A549 (cell line): ENCODE measurements at regions not wholly inside any gene's neighbourhood (a gene's known extent, or its start where the extent isn't known, plus 50 kb on each side); places are given as distances from the start of the nearest gene placed in this dataset.

Experiments
- ATAC-seq, 2 experiments: fragments of 200-7000 bp in 1 of 2; fragments of >200 bp in 1 of 2; cut with Nextera tagmentation in 1 of 2; cut with Tn5 transposase in 1 of 2; 3 replicates each; pipeline versions ENCODE4 v1.8.0 to v1.9.1; 2018 to 2020; ENCODE audit warnings: mild to moderate bottlenecking in 1 of 2, moderate library complexity in 1 of 2
- CTCF ChIA-PET: fragments of 300-600 bp; sonication (Branson Sonifier 250); formaldehyde crosslinking; extraction: SDS; loops from one replicate; lab custom pipeline; 2021; ENCODE audit warnings: antibody characterized with exemption, inconsistent platforms; lab: Yijun Ruan, JAX
- POLR2A ChIA-PET: fragments of 350-600 bp; formaldehyde crosslinking; extraction: SDS; loops from one replicate; lab custom pipeline; 2021; ENCODE audit warnings: antibody characterized with exemption, inconsistent platforms; lab: Yijun Ruan, JAX
- DNase-seq, 2 experiments: peaks; one replicate each; pipeline versions ENCODE4 v3.0.0 to v3.0.0-alpha.2; 2011 to 2016; ENCODE audit warnings: low read depth in 1 of 2, low spot score in 1 of 2
- FAIRE-seq: peaks from 2 replicates; lab custom pipeline; 2011; peaks lifted over from hg19 to GRCh38; lab: Jason Lieb, UNC
- H3K27ac ChIP-seq, 2 experiments: fragments of >200 bp; sonication (Bioruptor Twin); formaldehyde crosslinking; 3 replicates each; pipeline ENCODE4 v1.5.1; 2016 to 2017
- H3K4me1 ChIP-seq: fragments of >200 bp; sonication (Bioruptor Twin); formaldehyde crosslinking; 3 replicates; pipeline ENCODE4 v1.6.1; 2016
- H3K4me2 ChIP-seq: fragments of >200 bp; sonication (Bioruptor Twin); formaldehyde crosslinking; 3 replicates; pipeline ENCODE4 v1.6.1; 2016
- H3K4me3 ChIP-seq: fragments of >200 bp; sonication (Bioruptor Twin); formaldehyde crosslinking; 3 replicates; pipeline ENCODE4 v1.5.1; 2016
- H3K9me3 ChIP-seq: fragments of >200 bp; sonication (Bioruptor Twin); formaldehyde crosslinking; 3 replicates; pipeline ENCODE4 v1.6.1; 2016
- ATOH8 ChIP-seq: fragments of 250-450 bp; sonication (Bioruptor Pico); IDR thresholded peaks from 2 replicates; pipeline ENCODE4 v1.5.0; 2020; ENCODE audit warnings: low read depth, mild to moderate bottlenecking, moderate library complexity
- CEBPB ChIP-seq, 2 experiments: fragments of >200 bp in 1 of 2; sonication (Bioruptor Twin) in 1 of 2; formaldehyde crosslinking in 1 of 2; IDR thresholded peaks; 2 replicates each; pipeline ENCODE4 v1.6.1; 2012 to 2016
- CHD2 ChIP-seq: fragments of 150-350 bp; IDR thresholded peaks from 2 replicates; pipeline ENCODE4 v1.6.1; 2014; ENCODE audit warnings: low read length; ENCODE audit not compliant: partially characterized antibody
- CTCF ChIP-seq: fragments of >200 bp; sonication (Bioruptor Twin); formaldehyde crosslinking; IDR thresholded peaks from 3 replicates; pipeline ENCODE4 v1.5.1; 2016
- EHMT2 ChIP-seq: fragments of 200-600 bp; sonication (generic); IDR thresholded peaks from 2 replicates; pipeline ENCODE4 v1.6.1; 2016; ENCODE audit warnings: antibody characterized with exemption, low read depth, mild to moderate bottlenecking, moderate library complexity
- ESRRA ChIP-seq: fragments of 150-350 bp; IDR thresholded peaks from 2 replicates; pipeline ENCODE4 v1.6.1; 2014; ENCODE audit warnings: mild to moderate bottlenecking, low read length, borderline replicate concordance
- FOSB ChIP-seq: fragments of 250-450 bp; sonication (Bioruptor Pico); IDR thresholded peaks from 2 replicates; pipeline ENCODE4 v1.5.0; 2020; ENCODE audit warnings: mild to moderate bottlenecking, moderate library complexity
- FOSL2 ChIP-seq, 2 experiments: fragments of 450-650 bp in 1 of 2; fragments of >200 bp in 1 of 2; sonication (Bioruptor Twin) in 1 of 2; formaldehyde crosslinking; IDR thresholded peaks; 2 replicates each; pipeline versions ENCODE4 v1.5.0 to v1.6.1; 2016 to 2020; ENCODE audit warnings: mild to moderate bottlenecking in 1 of 2, moderate library complexity in 1 of 2
- HES2 ChIP-seq: fragments of >200 bp; sonication (Bioruptor Twin); formaldehyde crosslinking; IDR thresholded peaks from 2 replicates; pipeline ENCODE4 v1.6.1; 2016
- HMGXB4 ChIP-seq: fragments of 250-450 bp; sonication (Bioruptor Pico); IDR thresholded peaks from 2 replicates; pipeline ENCODE4 v1.5.0; 2021; ENCODE audit warnings: mild to moderate bottlenecking, moderate library complexity, borderline replicate concordance
- HOXA7 ChIP-seq: fragments of 250-450 bp; sonication (Bioruptor Pico); IDR thresholded peaks from 2 replicates; pipeline ENCODE4 v1.5.0; 2020; ENCODE audit warnings: mild to moderate bottlenecking, moderate library complexity
- HOXB13 ChIP-seq: fragments of 250-450 bp; sonication (Bioruptor Pico); IDR thresholded peaks from 2 replicates; pipeline ENCODE4 v1.5.0; 2020; ENCODE audit warnings: low read depth, mild to moderate bottlenecking, moderate library complexity
- JUNB ChIP-seq: fragments of >200 bp; sonication (Bioruptor Twin); formaldehyde crosslinking; IDR thresholded peaks from 2 replicates; pipeline ENCODE4 v1.6.1; 2016
- MAFK ChIP-seq: fragments of 450-650 bp; IDR thresholded peaks from 2 replicates; pipeline ENCODE4 v1.6.1; 2014; ENCODE audit not compliant: partially characterized antibody
- MAZ ChIP-seq: fragments of 150-350 bp; IDR thresholded peaks from 2 replicates; pipeline ENCODE4 v1.6.1; 2014; ENCODE audit warnings: antibody characterized with exemption, low read depth, low read length, borderline replicate concordance
- NPAS2 ChIP-seq: fragments of 250-450 bp; sonication (Bioruptor Pico); IDR thresholded peaks from 2 replicates; pipeline ENCODE4 v1.8.0; 2022; ENCODE audit warnings: mild to moderate bottlenecking, moderate library complexity, borderline replicate concordance
- NR3C1 ChIP-seq: fragments of >200 bp; sonication (Bioruptor Twin); formaldehyde crosslinking; IDR thresholded peaks from 3 replicates; pipeline ENCODE4 v1.6.1; 2017
- PHF8 ChIP-seq: fragments of 200-600 bp; sonication (generic); IDR thresholded peaks from 2 replicates; pipeline ENCODE4 v1.6.1; 2016; ENCODE audit warnings: low read depth, mild to moderate bottlenecking, antibody characterized with exemption, moderate library complexity, borderline replicate concordance
- RAD21 ChIP-seq, 2 experiments: fragments of >200 bp in 1 of 2; sonication (Bioruptor Twin) in 1 of 2; formaldehyde crosslinking in 1 of 2; IDR thresholded peaks in 1 of 2; conservative IDR thresholded peaks in 1 of 2; 2 replicates in 1 of 2; 3 replicates in 1 of 2; pipeline ENCODE4 v1.6.1; 2012 to 2018; ENCODE audit warnings: inconsistent platforms in 1 of 2
- RARB ChIP-seq: fragments of 250-450 bp; sonication (Bioruptor Pico); IDR thresholded peaks from 2 replicates; pipeline ENCODE4 v1.8.0; 2021; ENCODE audit warnings: mild to moderate bottlenecking, moderate library complexity
- RCOR1 ChIP-seq: fragments of 150-350 bp; IDR thresholded peaks from 2 replicates; pipeline ENCODE4 v1.6.1; 2014; ENCODE audit warnings: antibody characterized with exemption, low read length, low read depth
- SMC3 ChIP-seq: fragments of >200 bp; sonication (Bioruptor Twin); formaldehyde crosslinking; IDR thresholded peaks from 3 replicates; pipeline ENCODE4 v1.6.1; 2018; ENCODE audit warnings: inconsistent platforms
- SREBF2 ChIP-seq: fragments of 450-650 bp; IDR thresholded peaks from 2 replicates; pipeline ENCODE4 v1.6.1; 2014; ENCODE audit warnings: mild to moderate bottlenecking, moderate library complexity
- ZFP36 ChIP-seq: fragments of 450-650 bp; IDR thresholded peaks from 2 replicates; pipeline ENCODE4 v1.6.1; 2014; ENCODE audit warnings: borderline replicate concordance; ENCODE audit not compliant: partially characterized antibody
- ZNF302 ChIP-seq: fragments of 250-450 bp; sonication (Bioruptor Pico); IDR thresholded peaks from 2 replicates; pipeline ENCODE4 v1.9.0; 2021; ENCODE audit warnings: inconsistent platforms, mild to moderate bottlenecking, moderate library complexity
- WGBS: methylation state at CpG from one replicate; pipeline ENCODE4 v1.1.6; 2017; ENCODE audit errors: missing lambda C conversion rate; 5-methylcytosine and 5-hydroxymethylcytosine counted together

DNA sequence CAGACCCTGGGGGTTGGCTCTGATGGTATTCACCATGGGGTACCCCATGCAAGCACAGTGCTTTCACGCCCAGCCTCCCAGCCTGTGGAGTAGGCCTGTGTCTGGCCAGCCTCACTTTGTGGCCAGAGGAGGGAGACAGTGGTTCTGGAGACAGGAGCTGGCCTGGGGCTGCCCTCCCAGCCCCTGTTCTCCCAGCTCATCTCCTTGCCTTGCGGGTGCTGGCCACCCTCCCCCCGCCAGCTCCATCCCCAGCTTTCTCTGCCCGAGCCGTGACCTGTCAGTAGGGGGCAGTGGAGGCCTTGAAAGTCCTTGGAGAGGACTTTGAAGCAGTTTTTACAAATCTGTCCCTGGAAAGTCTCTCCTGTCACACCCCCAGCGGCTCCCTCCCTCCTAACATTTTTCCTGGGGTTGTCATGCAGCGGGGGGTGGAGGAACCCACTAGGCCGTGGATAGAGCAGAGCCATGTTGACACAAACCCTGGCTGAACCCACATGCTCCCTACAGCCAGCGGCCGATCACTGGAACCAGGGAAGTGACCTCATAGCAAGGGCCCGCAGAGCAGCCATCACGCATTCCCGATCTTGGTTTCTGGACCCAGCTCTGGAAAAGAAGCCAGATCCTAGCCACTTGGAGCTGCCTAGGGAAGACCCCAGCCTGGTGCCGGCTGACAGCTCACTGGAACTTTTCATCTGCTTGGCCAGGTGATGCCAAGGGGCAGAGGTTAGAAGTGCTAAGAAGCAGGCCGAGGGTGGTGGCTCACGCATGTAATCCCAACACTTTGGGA, 289.4 kb downstream of the SEC14L1 start (continued):
- TF ChIP-seq FOSL2 (IDR thresholded peaks at IDR 0.05) = no peak
- TF ChIP-seq FOSL2 (CRISPR knock-in tag; IDR thresholded peaks at IDR 0.05) = peak; percentile 56
- TF ChIP-seq SREBF2 = no peak
- TF ChIP-seq HES2 = no peak
- no peak for TF ChIP-seq MAFK

DNA sequence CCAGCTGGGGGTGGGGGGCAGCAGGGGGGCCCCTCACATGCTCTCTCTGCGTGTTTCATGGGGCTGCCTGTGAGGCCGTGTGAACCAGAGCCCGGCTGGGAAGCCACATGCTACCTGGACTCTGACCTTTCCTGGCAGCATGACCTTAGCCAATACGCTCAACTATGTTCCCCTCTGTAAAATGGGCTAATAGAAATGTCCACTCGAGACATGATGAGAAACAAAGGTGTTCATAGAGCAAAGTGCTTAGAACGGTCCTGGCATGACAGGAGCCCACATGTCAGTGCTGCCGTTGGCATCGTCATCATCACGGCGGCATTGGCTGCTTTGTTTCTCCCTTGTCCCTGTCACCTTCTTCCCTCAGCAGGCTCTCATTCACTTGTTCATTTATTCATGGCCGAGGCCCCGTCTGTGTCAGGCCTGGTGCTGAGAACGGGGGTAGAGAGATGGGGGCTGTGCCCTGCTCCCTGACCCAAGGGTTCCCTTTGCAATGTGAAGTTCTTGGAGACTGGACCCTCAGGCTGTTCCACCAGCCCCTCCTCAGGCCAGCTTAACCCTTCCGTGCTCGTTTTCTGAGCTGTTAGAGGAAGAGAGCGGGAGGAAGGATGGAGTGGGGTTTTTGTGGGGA, 291.4 kb downstream of the SEC14L1 start:
- peaks cover 47% of the 10 kb centered on the region for H3K4me1 ChIP-seq
- TF ChIP-seq NR3C1 = no peak
- TF ChIP-seq RARB (CRISPR knock-in tag) = no peak
- no peak for TF ChIP-seq ZFP36
- TF ChIP-seq RCOR1 = no peak
- no peak for TF ChIP-seq NPAS2 (CRISPR knock-in tag)
- no peak for TF ChIP-seq ATOH8 (CRISPR knock-in tag)
- TF ChIP-seq, all 56 proteins: peak for 0

GRCh38 chr17:77432742-77433141, 292.0 kb downstream of the SEC14L1 start:
- no peak for ATAC-seq
- POLR2A ChIA-PET = no interaction called here
- peak overlapping the region in 1 of 2 experiments; percentile 0; a peak in 1 of 6 replicates for H3K27ac ChIP-seq
- TF ChIP-seq MAFK (no peak), MAZ (no peak), RAD21 (conservative IDR thresholded peaks at IDR 0.05 in 1 of 2, IDR thresholded peaks at IDR 0.05 in 1 of 2) (no peak), ZNF302 (CRISPR knock-in tag) (no peak), JUNB (no peak), CEBPB (IDR thresholded peaks at IDR 0.05) (no peak), HMGXB4 (no peak), CHD2 (no peak), SREBF2 (no peak), HOXB13 (CRISPR knock-in tag) (no peak), RCOR1 (no peak), HOXA7 (CRISPR knock-in tag) (no peak), SMC3 (no peak), ESRRA (no peak), FOSB (CRISPR knock-in tag) (no peak), EHMT2 (no peak), CTCF (no peak), PHF8 (no peak)
- TF ChIP-seq, all 56 proteins: peak for 0
- Histone ChIP-seq H3K4me3 (no peak overlapping the region), H3K9me3 (no peaks in the 10 kb centered on the region), H3K4me2 (no peak overlapping the region), H3K4me1 (peaks cover 41% of the 10 kb centered on the region)
- 90% methylated on average over 10 of the region's 10 CpGs for WGBS
- FAIRE-seq = no peak
- DNase-seq = no peak
- CTCF ChIA-PET = interaction anchor here (0.6 to 18.7 kb wide), 4 partner anchors 15 to 177 kb away, joined by 3 to 198 read pairs (median 126); no protein-coding TSS in a partner anchor

More for the DNA sequence above, 291.4 kb downstream of the SEC14L1 start:
- CTCF ChIA-PET = interaction anchor here (0.7 to 18.7 kb wide), 8 partner anchors 15 to 1757 kb away, joined by 3 to 198 read pairs (median 58); no protein-coding TSS in a partner anchor
- FAIRE-seq (no peak), DNase-seq (no peak), ATAC-seq (no peak)
- Histone ChIP-seq H3K9me3 (no peaks in the 10 kb centered on the region), H3K4me2 (no peak overlapping the region), H3K27ac (peak overlapping the region in 1 of 2 experiments; percentile 0; a peak in 1 of 6 replicates), H3K4me3 (no peak overlapping the region)
- 88% methylated on average over 16 of the region's 16 CpGs for WGBS
- POLR2A ChIA-PET = no interaction called here
